ENCODE measurements at regions not wholly inside any gene's neighbourhood (a gene's known extent, or its start where the extent isn't known, plus 50 kb on each side); places are given as distances from the start of the nearest gene placed in this dataset.

DNA sequence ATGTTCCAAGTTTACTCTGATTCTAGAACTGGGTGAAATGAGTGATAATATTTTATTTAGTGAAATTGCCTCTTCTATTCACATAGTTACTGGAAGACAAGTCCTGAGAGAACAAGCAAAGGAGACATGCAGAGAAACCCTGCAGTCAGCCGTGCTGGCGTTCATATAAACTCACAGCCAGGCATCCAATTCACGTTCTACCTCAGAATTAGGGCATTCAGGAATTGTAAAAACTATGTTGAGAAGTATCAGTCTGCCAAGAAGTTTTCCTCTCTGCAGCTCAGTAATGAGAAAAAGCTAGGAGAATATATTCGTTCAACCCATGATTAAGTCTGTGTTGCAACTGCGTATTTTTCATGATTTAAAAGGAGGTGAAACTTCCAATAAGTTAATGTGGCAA, 156.2 kb upstream of the DSEL start:
- Histone ChIP-seq H3K36me3 (no peaks in the 10 kb centered on the region), H3K4me3 (no peak overlapping the region), H3K9me3 (no peaks in the 10 kb centered on the region), H3K27ac (no peak overlapping the region), H3K4me1 (no peaks in the 10 kb centered on the region), H3K27me3 (no peaks in the 10 kb centered on the region)
- no peak for DNase-seq (ENCODE audit: low spot score in 2 of 2)
- 65 to 73% methylated on average over 5 of the region's 5 CpGs for WGBS, 2 donors
- TF ChIP-seq, protein P1, sequence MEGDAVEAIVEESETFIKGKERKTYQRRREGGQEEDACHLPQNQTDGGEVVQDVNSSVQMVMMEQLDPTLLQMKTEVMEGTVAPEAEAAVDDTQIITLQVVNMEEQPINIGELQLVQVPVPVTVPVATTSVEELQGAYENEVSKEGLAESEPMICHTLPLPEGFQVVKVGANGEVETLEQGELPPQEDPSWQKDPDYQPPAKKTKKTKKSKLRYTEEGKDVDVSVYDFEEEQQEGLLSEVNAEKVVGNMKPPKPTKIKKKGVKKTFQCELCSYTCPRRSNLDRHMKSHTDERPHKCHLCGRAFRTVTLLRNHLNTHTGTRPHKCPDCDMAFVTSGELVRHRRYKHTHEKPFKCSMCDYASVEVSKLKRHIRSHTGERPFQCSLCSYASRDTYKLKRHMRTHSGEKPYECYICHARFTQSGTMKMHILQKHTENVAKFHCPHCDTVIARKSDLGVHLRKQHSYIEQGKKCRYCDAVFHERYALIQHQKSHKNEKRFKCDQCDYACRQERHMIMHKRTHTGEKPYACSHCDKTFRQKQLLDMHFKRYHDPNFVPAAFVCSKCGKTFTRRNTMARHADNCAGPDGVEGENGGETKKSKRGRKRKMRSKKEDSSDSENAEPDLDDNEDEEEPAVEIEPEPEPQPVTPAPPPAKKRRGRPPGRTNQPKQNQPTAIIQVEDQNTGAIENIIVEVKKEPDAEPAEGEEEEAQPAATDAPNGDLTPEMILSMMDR (IDR thresholded peaks at IDR 0.05): no peak
- TF ChIP-seq POLR2A (IDR thresholded peaks at IDR 0.05) (no peak), EP300 (IDR thresholded peaks at IDR 0.05) (no peak)

DNA sequence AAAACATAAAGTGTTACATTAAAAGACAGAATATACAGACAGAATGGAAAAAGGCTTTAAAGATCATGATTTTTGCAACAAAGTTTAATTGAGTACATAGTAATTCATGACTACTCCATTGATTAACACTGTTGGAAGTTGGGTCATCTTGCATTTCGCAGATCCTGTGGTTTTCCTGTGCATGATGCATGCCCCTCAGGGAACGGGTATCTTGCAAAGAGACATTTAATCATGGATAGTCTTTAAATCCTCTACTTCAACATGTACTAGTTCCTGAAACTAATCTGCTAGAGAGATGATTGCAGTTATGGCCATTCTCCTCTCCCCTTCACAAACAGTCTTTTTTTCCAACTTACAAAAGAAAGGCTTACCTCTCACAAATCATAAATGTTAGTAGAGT, 155.6 kb upstream of the DSEL start:
- Histone ChIP-seq H3K4me1 (no peaks in the 10 kb centered on the region), H3K27ac (no peak overlapping the region), H3K9me3 (no peaks in the 10 kb centered on the region), H3K4me3 (no peak overlapping the region), H3K36me3 (no peaks in the 10 kb centered on the region), H3K27me3 (no peaks in the 10 kb centered on the region)
- WGBS, 2 donors: 73 to 84% methylated on average over 2 of the region's 2 CpGs
- no peak for DNase-seq (ENCODE audit: low spot score in 2 of 2)
- TF ChIP-seq EP300 (IDR thresholded peaks at IDR 0.05) (no peak), POLR2A (IDR thresholded peaks at IDR 0.05) (no peak)

DNA sequence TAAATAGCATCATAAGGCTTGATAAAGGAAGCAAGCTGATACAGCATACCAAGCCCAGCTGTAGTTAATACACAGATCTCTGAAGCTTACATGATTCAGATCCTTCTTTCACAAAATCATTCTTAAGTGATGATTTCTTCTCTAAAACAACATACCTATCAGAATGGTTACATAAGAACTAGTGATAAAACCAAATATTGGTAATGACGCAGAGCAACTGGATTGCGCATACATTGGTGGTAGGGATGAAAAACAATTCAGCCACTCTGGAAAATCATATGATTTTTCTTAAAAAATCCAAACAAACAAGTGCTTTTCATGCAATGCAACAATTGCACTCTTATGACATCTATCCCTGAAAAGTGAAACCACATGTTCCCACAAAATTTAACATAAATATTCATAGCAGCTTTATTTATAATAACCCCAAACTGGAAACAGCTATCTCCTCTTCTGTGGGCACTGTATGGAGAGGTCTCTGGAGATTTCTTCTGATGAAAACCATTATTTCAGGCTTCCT, 153.6 kb upstream of the DSEL start:
- H3K9me3 ChIP-seq: no peaks in the 10 kb centered on the region
- H3K4me1 ChIP-seq: no peaks in the 10 kb centered on the region
- no peak for DNase-seq (ENCODE audit: low spot score in 2 of 2)
- no peaks in the 10 kb centered on the region for H3K36me3 ChIP-seq
- no peaks in the 10 kb centered on the region for H3K27me3 ChIP-seq
- no peak overlapping the region for H3K27ac ChIP-seq
- TF ChIP-seq EP300 (IDR thresholded peaks at IDR 0.05) (no peak), POLR2A (IDR thresholded peaks at IDR 0.05) (no peak)
- TF ChIP-seq, protein P1 (IDR thresholded peaks at IDR 0.05): no peak
- 66 to 73% methylated on average over 2 of the region's 2 CpGs for WGBS, 2 donors
- H3K4me3 ChIP-seq: no peak overlapping the region

DNA sequence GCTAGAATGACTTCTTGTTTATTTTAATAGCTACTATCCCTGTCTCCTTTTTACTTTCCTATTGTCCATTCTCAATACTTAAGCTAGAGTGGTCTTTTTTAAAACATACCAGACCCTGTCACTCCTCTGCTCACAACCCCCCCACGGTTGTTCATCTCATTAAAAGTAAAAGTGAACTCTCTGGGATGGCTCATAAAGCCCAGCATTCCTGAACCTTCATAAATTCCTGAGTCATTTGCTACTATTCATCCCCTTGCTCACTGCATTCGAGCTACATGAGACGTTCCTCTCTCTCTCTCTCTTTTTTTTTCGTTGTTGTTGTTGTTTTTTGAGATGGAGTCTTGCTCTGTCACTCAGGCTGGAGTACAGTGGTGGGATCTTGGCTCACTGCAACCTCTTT, 148.7 kb upstream of the DSEL start:
- H3K27ac ChIP-seq: no peak overlapping the region
- TF ChIP-seq POLR2A (IDR thresholded peaks at IDR 0.05): no peak
- TF ChIP-seq, protein P1 (IDR thresholded peaks at IDR 0.05): no peak
- no peak for TF ChIP-seq EP300 (IDR thresholded peaks at IDR 0.05)
- WGBS, 2 donors: 27 to 29% methylated on average over 4 of the region's 4 CpGs
- DNase-seq (ENCODE audit: low spot score in 2 of 2): no peak
- no peaks in the 10 kb centered on the region for H3K9me3 ChIP-seq
- H3K4me3 ChIP-seq: no peak overlapping the region
- no peaks in the 10 kb centered on the region for H3K36me3 ChIP-seq
- H3K4me1 ChIP-seq: no peaks in the 10 kb centered on the region
- H3K27me3 ChIP-seq: no peaks in the 10 kb centered on the region

DNA sequence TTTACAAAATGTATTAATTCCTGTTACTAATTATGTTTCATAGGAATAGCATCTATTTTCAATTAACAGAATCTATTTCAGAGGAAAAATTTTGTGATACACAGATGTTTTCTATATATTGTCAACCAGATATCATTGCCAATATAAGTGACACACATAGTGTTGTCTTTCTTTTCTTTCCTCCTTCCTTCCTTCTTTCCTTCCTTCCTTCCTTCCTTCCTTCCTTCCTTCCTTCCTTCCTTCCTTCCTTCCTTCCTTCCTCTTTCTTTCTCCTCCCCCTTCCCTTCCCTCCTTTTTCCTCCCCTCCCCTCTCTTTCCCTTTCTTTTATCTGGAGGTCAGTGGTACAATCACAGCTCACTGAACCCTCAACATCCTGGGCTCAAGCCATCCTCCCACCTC, 146.5 kb upstream of the DSEL start:
- H3K4me3 ChIP-seq: no peak overlapping the region
- no peaks in the 10 kb centered on the region for H3K9me3 ChIP-seq
- DNase-seq (ENCODE audit: low spot score in 2 of 2): no peak
- H3K4me1 ChIP-seq: no peaks in the 10 kb centered on the region
- TF ChIP-seq POLR2A (IDR thresholded peaks at IDR 0.05): no peak
- no peak overlapping the region for H3K27ac ChIP-seq
- H3K27me3 ChIP-seq: no peaks in the 10 kb centered on the region
- no peaks in the 10 kb centered on the region for H3K36me3 ChIP-seq

DNA sequence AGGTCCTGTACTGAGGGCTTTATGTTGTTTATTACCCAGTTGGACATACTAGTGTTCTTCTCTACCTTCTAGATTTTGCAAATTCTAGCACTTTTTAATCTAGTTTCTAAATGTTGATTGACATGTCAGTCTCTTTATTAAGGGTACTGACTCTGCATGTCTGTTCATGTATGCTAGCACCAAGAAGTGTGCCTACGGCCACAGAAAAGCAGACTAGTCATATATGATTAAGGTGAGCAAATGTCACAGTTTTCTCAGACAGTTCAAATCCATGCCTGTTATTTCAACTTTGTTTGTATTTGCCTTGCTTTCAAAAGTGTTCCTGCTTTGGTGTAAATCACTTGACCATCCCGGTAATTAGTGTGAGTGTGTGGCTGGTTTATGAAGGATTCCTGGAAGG, 145.0 kb upstream of the DSEL start:
- H3K36me3 ChIP-seq: no peaks in the 10 kb centered on the region
- no peak overlapping the region for H3K27ac ChIP-seq
- H3K4me1 ChIP-seq: no peaks in the 10 kb centered on the region
- no peak overlapping the region for H3K4me3 ChIP-seq
- TF ChIP-seq EP300 (IDR thresholded peaks at IDR 0.05) (no peak), POLR2A (IDR thresholded peaks at IDR 0.05) (no peak)
- TF ChIP-seq, protein P1 (IDR thresholded peaks at IDR 0.05): no peak
- no peaks in the 10 kb centered on the region for H3K27me3 ChIP-seq
- 83 to 84% methylated on average over 2 of the region's 2 CpGs for WGBS, 2 donors
- DNase-seq (ENCODE audit: low spot score in 2 of 2): no peak
- no peaks in the 10 kb centered on the region for H3K9me3 ChIP-seq
